K562 (cell line): ENCODE measurements at regions not wholly inside any gene's neighbourhood (a gene's known extent, or its start where the extent isn't known, plus 50 kb on each side); places are given as distances from the start of the nearest gene placed in this dataset.

Experiments
- BHLHE40 ChIP-seq: IDR thresholded peaks from 2 replicates; pipeline ENCODE4 v1.6.1; 2011; ENCODE audit warnings: low read length, improper control_type of control experiment
- CBX2 ChIP-seq: fragments of 200-600 bp; sonication (generic); IDR thresholded peaks from one replicate; pipeline ENCODE4 v1.6.1; 2012; ENCODE audit warnings: mild to moderate bottlenecking, low read length, inconsistent platforms; ENCODE audit not compliant: insufficient read depth, poor library complexity, severe bottlenecking
- JUNB ChIP-seq: fragments of 450-650 bp; formaldehyde crosslinking; conservative IDR thresholded peaks from 2 replicates; pipeline ENCODE4 v1.4.0; 2020; ENCODE audit warnings: mild to moderate bottlenecking
- MAFK ChIP-seq: IDR thresholded peaks from 2 replicates; pipeline ENCODE4 v1.6.1; 2011; ENCODE audit warnings: low read length, improper control_type of control experiment
- NRF1 ChIP-seq, 2 experiments: fragments of 450-650 bp; IDR thresholded peaks in 1 of 2; conservative IDR thresholded peaks in 1 of 2; 2 replicates each; pipeline ENCODE4 v1.6.1; 2014; ENCODE audit warnings: mild to moderate bottlenecking in 2 of 2
- TRIM28 ChIP-seq: fragments of 450-650 bp; IDR thresholded peaks from 2 replicates; pipeline ENCODE4 v1.6.1; 2017
- ZBTB49 ChIP-seq: sonication (generic); formaldehyde crosslinking; IDR thresholded peaks from 2 replicates; pipeline ENCODE4 v1.8.0; 2022; ENCODE audit warnings: missing genetic modification reagents, mild to moderate bottlenecking, borderline replicate concordance
- ZNF311 ChIP-seq: fragments of 250-450 bp; sonication (Bioruptor Pico); IDR thresholded peaks from 2 replicates; pipeline ENCODE4 v1.4.0; 2020; ENCODE audit warnings: mild to moderate bottlenecking, moderate library complexity
- ZNF77 ChIP-seq: fragments of 250-450 bp; sonication (Bioruptor Pico); IDR thresholded peaks from 2 replicates; pipeline ENCODE4 v1.5.0; 2020
- TF ChIP-seq, protein P1 (sequence below): fragments of 250-450 bp; sonication (Bioruptor Pico); IDR thresholded peaks from 2 replicates; pipeline ENCODE4 v1.4.0; 2020; ENCODE audit warnings: borderline replicate concordance
- TF ChIP-seq, protein P2 (sequence below): fragments of 450-650 bp; formaldehyde crosslinking; IDR thresholded peaks from 2 replicates; pipeline ENCODE4 v1.4.0; 2022; ENCODE audit warnings: mild to moderate bottlenecking, moderate library complexity

DNA sequence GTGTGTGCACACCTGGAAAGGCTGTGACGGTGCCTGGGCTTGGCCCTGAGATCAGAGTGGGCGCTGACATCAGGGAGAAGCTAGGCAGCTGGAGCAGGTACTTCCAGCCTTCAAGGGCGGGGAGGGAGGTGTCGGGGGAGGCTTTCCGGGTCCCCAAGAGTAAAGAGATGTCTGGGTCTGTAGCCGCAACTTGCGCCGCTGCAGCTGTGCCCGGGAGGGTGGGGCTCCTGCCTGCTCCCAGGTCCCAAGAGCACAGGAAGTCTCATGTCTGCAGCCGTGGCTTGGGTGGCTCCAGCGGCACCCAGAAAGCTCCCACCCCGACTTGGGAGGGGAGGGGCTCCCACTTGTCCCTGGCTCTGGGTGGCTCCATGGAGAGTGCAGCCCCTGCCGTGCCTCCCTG lies 103.2 kb upstream of the BNIP2 start (continued):
- TF ChIP-seq MAFK (no peak), NRF1 (conservative IDR thresholded peaks at IDR 0.05 in 1 of 2, IDR thresholded peaks at IDR 0.05 in 1 of 2) (no peak), BHLHE40 (no peak), TRIM28 (no peak), CBX2 (no peak), ZNF311 (CRISPR knock-in tag) (no peak), ZNF77 (no peak), ZBTB49 (CRISPR knock-in tag) (no peak), JUNB (CRISPR knock-in tag) (no peak)
- TF ChIP-seq, protein P1, sequence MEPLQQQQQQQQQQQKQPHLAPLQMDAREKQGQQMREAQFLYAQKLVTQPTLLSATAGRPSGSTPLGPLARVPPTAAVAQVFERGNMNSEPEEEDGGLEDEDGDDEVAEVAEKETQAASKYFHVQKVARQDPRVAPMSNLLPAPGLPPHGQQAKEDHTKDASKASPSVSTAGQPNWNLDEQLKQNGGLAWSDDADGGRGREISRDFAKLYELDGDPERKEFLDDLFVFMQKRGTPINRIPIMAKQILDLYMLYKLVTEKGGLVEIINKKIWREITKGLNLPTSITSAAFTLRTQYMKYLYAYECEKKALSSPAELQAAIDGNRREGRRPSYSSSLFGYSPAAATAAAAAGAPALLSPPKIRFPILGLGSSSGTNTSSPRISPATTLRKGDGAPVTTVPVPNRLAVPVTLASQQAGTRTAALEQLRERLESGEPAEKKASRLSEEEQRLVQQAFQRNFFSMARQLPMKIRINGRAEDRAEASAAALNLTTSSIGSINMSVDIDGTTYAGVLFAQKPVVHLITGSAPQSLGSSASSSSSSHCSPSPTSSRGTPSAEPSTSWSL (CRISPR knock-in tag) = no peak
- TF ChIP-seq, protein P2, sequence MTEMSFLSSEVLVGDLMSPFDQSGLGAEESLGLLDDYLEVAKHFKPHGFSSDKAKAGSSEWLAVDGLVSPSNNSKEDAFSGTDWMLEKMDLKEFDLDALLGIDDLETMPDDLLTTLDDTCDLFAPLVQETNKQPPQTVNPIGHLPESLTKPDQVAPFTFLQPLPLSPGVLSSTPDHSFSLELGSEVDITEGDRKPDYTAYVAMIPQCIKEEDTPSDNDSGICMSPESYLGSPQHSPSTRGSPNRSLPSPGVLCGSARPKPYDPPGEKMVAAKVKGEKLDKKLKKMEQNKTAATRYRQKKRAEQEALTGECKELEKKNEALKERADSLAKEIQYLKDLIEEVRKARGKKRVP (CRISPR knock-in tag) = no peak
